Adrenal gland (tissue), 9 donors: ENCODE measurements at regions not wholly inside any gene's neighbourhood (a gene's known extent, or its start where the extent isn't known, plus 50 kb on each side); places are given as distances from the start of the nearest gene placed in this dataset.

ENCODE experiments used
- DNase-seq, 7 donors: peaks; one replicate each; pipeline ENCODE4 v3.0.0-alpha.2; 2019 to 2020
- H3K27ac ChIP-seq, 5 donors: fragments of 200-600 bp; sonication (generic) in 4 of 5; 1 replicate in 3 of 5; 2 replicates in 2 of 5; pipeline versions ENCODE4 v1.5.1 to v1.8.0; 2016 to 2020; ENCODE audit warnings: mild to moderate bottlenecking in 1 of 5
- H3K27me3 ChIP-seq: fragments of 200-600 bp; 2 replicates; pipeline ENCODE4 v1.8.0; 2021
- H3K36me3 ChIP-seq, 2 donors: fragments of 200-600 bp; replicated peaks in 1 of 2; 1 replicate in 1 of 2; 2 replicates in 1 of 2; pipeline versions ENCODE4 v1.5.1 to v1.8.0; 2018 to 2022
- H3K4me1 ChIP-seq, 2 donors: fragments of 200-600 bp; replicated peaks in 1 of 2; 1 replicate in 1 of 2; 2 replicates in 1 of 2; pipeline versions ENCODE4 v1.5.1 to v1.8.0; 2018 to 2021
- H3K4me3 ChIP-seq, 4 donors: fragments of 200-600 bp; sonication (generic) in 3 of 4; one replicate each; pipeline ENCODE4 v1.5.1; 2016 to 2018
- H3K9me3 ChIP-seq, 3 donors: fragments of 200-600 bp; sonication (generic) in 1 of 3; replicated peaks in 1 of 3; 1 replicate in 2 of 3; 2 replicates in 1 of 3; pipeline versions ENCODE4 v1.5.1 to v1.8.0; 2016 to 2021
- POLR2A ChIP-seq, 2 donors: fragments of 450-650 bp; IDR thresholded peaks; one replicate each; pipeline ENCODE4 v1.6.1; 2017; ENCODE audit warnings: antibody characterized with exemption in 2 of 2, mild to moderate bottlenecking in 2 of 2, moderate library complexity in 1 of 2
- WGBS, 4 donors: extraction: QIAGEN DNeasy Blood & Tissue Kit in 2 of 4; methylation state at CpG; one replicate each; pipeline versions ENCODE4 v1.1.5 to v1.1.7; 2013 to 2017; 5-methylcytosine and 5-hydroxymethylcytosine counted together
- intact Hi-C, 2 donors: fragments of 100-400 bp; cut with DNase I; formaldehyde crosslinking; loops; one replicate each; pipeline versions ENCODE4 v1.14.1 to v1.15.0; 2022 to 2023
- TF ChIP-seq, protein P1 (sequence below), 6 experiments: fragments of 450-650 bp in 4 of 6; fragments of 200-600 bp in 2 of 6; sonication (generic) in 1 of 6; IDR thresholded peaks; 1 replicate in 5 of 6; 2 replicates in 1 of 6; pipeline versions ENCODE4 v1.5.1 to v1.8.0; 2016 to 2021; ENCODE audit warnings: antibody characterized with exemption in 6 of 6, mild to moderate bottlenecking in 2 of 6, moderate library complexity in 1 of 6
- donor health status: healthy with polysubstance abuse.
- donor health status: Bipolar disorder and iron deficiency.
- donor health status: DM: yes; HTN: yes; CAD: no.
- donor health status: DM: no; HTN: no; CAD: no.
- donor health status: DM: no; HTN: no; CAD: no.

GRCh38 chr2:129061769-129062121, 743.1 kb upstream of the HS6ST1 start:
- TF ChIP-seq POLR2A (IDR thresholded peaks at IDR 0.05) = no peak
- TF ChIP-seq, protein P1, sequence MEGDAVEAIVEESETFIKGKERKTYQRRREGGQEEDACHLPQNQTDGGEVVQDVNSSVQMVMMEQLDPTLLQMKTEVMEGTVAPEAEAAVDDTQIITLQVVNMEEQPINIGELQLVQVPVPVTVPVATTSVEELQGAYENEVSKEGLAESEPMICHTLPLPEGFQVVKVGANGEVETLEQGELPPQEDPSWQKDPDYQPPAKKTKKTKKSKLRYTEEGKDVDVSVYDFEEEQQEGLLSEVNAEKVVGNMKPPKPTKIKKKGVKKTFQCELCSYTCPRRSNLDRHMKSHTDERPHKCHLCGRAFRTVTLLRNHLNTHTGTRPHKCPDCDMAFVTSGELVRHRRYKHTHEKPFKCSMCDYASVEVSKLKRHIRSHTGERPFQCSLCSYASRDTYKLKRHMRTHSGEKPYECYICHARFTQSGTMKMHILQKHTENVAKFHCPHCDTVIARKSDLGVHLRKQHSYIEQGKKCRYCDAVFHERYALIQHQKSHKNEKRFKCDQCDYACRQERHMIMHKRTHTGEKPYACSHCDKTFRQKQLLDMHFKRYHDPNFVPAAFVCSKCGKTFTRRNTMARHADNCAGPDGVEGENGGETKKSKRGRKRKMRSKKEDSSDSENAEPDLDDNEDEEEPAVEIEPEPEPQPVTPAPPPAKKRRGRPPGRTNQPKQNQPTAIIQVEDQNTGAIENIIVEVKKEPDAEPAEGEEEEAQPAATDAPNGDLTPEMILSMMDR (IDR thresholded peaks at IDR 0.05) = no peak
- no peak overlapping the region for H3K4me3 ChIP-seq
- no peaks in the 10 kb centered on the region for H3K36me3 ChIP-seq
- H3K27ac ChIP-seq = no peak overlapping the region
- intact Hi-C loops = no loop called here
- DNase-seq = no peak
- no peaks in the 10 kb centered on the region for H3K9me3 ChIP-seq
- no peaks in the 10 kb centered on the region for H3K4me1 ChIP-seq
- H3K27me3 ChIP-seq = no peaks in the 10 kb centered on the region
- 36 to 96% (median 68%) methylated on average over 1 of the region's 1 CpG for WGBS, 4 donors

DNA sequence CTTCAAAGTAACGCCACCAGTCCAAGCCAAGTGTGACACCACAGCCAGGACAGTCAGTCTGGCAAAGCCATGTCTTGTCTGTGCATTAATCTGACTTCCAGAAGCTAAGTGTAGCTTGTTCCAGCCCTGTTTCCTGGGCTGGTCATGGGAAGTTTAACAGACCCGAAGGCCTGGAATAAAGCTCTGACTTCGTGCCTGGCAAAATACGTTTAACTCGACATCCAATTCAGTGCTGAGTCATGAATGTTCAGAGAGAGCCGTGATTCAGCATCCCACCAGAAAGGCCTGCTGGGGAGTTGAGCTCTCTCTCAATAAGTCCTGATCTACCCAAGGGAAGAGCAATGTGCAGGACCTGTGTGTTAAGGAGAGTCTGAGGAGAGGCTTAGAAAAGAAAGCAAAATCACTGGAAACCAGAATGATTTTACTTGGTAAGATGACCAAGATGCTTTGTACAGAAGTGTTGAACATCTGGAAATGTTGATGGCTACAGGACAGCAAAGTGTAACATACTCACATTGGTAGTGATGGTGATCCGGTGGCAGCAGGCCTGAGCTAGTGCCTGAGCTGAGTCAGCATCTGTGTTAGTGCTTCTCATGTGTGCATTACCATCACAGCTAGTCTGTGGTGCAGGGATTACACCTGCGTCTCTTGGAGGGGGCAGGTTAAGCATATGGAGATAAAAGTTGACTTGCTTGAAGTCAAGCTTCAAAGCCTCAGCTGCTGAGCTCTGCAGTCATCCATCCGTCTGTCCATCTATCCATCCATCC, 743.7 kb upstream of the HS6ST1 start:
- no peak overlapping the region for H3K27ac ChIP-seq
- no peaks in the 10 kb centered on the region for H3K27me3 ChIP-seq
- H3K9me3 ChIP-seq = no peaks in the 10 kb centered on the region
- 80 to 91% (median 87%) methylated on average over 9 of the region's 9 CpGs for whole genome bisulfite sequencing, 4 donors
- DNase-seq = no peak
- H3K4me3 ChIP-seq = no peak overlapping the region
- TF ChIP-seq POLR2A (IDR thresholded peaks at IDR 0.05) = no peak
- TF ChIP-seq, protein P1 (IDR thresholded peaks at IDR 0.05) = no peak
- H3K36me3 ChIP-seq = no peaks in the 10 kb centered on the region
- no peaks in the 10 kb centered on the region for H3K4me1 ChIP-seq
- intact Hi-C loops = no loop called here

DNA sequence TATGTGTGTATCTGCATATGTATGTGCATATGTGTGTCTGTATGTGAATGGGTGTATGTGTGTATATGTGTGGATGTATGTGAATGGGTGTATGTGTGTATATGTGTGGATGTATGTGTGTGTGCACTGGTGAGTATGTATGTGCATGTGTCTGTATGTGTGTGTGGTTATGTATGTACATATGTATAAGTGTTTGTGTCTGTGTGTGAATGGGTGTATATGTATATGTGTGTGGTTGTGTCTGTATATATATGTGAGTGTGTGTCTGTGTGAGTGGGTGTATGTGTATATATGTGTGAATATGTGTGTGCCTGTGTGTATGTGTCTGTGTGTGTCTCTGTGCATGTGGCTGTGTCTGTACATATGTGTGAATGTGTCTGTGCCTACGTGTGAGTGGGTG, 748.4 kb upstream of the HS6ST1 start:
- Histone ChIP-seq H3K4me1 (no peaks in the 10 kb centered on the region), H3K27ac (no peak overlapping the region), H3K36me3 (no peaks in the 10 kb centered on the region), H3K4me3 (no peak overlapping the region), H3K9me3 (no peaks in the 10 kb centered on the region), H3K27me3 (no peaks in the 10 kb centered on the region)
- TF ChIP-seq, protein P1 (IDR thresholded peaks at IDR 0.05) = no peak
- no peak for TF ChIP-seq POLR2A (IDR thresholded peaks at IDR 0.05)
- DNase-seq = no peak
- WGBS, 4 donors = 69 to 93% (median 85%) methylated on average over 1 of the region's 1 CpG
- intact Hi-C loops = no loop called here

GRCh38 chr2:129067953-129068352, 749.3 kb upstream of the HS6ST1 start:
- WGBS, 4 donors = 45 to 54% (median 48%) methylated on average over 3 of the region's 3 CpGs
- no peaks in the 10 kb centered on the region for H3K4me1 ChIP-seq

More at GRCh38 chr2:129067953-129068352, 749.3 kb upstream of the HS6ST1 start:
- no peak for TF ChIP-seq POLR2A (IDR thresholded peaks at IDR 0.05)
- TF ChIP-seq, protein P1 (IDR thresholded peaks at IDR 0.05) = no peak
- intact Hi-C loops = no loop called here
- Histone ChIP-seq H3K4me3 (no peak overlapping the region), H3K36me3 (no peaks in the 10 kb centered on the region), H3K9me3 (no peaks in the 10 kb centered on the region), H3K27me3 (no peaks in the 10 kb centered on the region), H3K27ac (no peak overlapping the region)
- DNase-seq = no peak
